ENCODE measurements at regions not wholly inside any gene's neighbourhood (a gene's known extent, or its start where the extent isn't known, plus 50 kb on each side); places are given as distances from the start of the nearest gene placed in this dataset.
A peak's percentile ranks its signal among the peaks of the same experiment; 100 is the strongest.
"Not testable (repeated sequence)": the region's sequence is repeated elsewhere in the genome, so short reads cannot be mapped to it uniquely, and the experiment has no call there.

DNA sequence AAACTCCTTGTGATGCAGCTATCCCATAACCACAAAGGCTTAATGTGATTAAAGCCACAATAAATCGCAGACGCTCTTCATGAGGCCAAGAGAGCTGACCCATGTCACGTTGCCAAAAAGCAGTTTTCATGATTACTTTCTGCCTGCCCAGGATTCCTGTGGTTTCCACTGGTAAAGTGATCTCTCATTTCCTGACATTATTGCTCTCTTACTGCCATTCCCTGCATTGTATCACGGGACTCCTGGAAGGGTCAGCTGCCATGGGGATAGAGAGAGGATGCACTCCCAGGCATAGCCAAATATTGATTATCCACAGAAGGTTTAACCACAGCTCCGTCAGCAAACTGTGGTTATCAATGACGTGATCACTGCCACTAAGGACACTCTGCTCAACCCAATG is 103.8 kb upstream of the SLC1A3 start:
- no peak overlapping the region for H2AK5ac ChIP-seq (ENCODE audit: low read length)
- no peak overlapping the region for H3K4ac ChIP-seq (ENCODE audit: low read depth, low read length)
- H3K79me2 ChIP-seq (ENCODE audit: control insufficient read depth, insufficient read depth, low read length) = no peaks in the 10 kb centered on the region
- H3K79me1 ChIP-seq (ENCODE audit: low read length) = no peaks in the 10 kb centered on the region
- no peak overlapping the region for H4K8ac ChIP-seq (ENCODE audit: low read depth, low read length)
- no peaks in the 10 kb centered on the region for H3K27me3 ChIP-seq (ENCODE audit: insufficient read depth, low read length, poor library complexity)
- H2BK5ac ChIP-seq (ENCODE audit: low read length) = no peak overlapping the region
- H3K4me1 ChIP-seq (ENCODE audit: control insufficient read depth, low read depth, low read length) = no peaks in the 10 kb centered on the region
- no peaks in the 10 kb centered on the region for H3K36me3 ChIP-seq (ENCODE audit: control insufficient read depth, insufficient read depth, low read length)
- H3K23ac ChIP-seq (ENCODE audit: low read length) = no peak overlapping the region
- H3K18ac ChIP-seq (ENCODE audit: low read length) = no peak overlapping the region
- no peak overlapping the region for H2BK120ac ChIP-seq (ENCODE audit: low read depth, low read length)
- H3K27ac ChIP-seq (ENCODE audit: low read depth, low read length) = no peak overlapping the region
- H3K56ac ChIP-seq (ENCODE audit: low read length) = no peak overlapping the region
- no peak overlapping the region for H3K4me2 ChIP-seq (ENCODE audit: low read length)
- H2BK15ac ChIP-seq (replicated peaks; ENCODE audit: low read depth) = no peak overlapping the region
- no peak overlapping the region for H3K4me3 ChIP-seq (ENCODE audit: low read length)
- DNase-seq = no peak
- H4K5ac ChIP-seq (ENCODE audit: low read length) = no peak overlapping the region
- WGBS (ENCODE audit: extremely low coverage, insufficient coverage, low lambda C conversion rate) = no CpG with 5 or more reads among the region's 6 CpGs
- no peak overlapping the region for H3K9ac ChIP-seq (ENCODE audit: low read length)

DNA sequence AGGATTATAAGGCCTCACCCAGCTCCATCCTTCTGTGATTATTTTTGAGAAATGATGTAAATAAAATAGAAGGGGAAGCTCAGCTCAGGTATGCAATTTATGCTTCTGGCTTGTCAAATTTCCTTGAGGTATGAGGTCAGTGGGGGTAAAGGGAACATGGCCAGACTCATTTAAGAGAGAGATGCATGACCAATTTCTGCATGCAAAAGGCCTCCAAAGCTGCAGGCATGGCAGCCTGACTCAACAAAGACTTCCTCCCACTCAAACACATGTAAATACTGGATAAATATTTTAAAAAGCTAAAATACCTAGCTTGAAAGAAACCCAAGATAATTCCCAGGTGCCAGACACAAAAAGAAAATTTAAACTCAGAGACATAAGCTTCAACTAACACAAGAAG is 101.4 kb upstream of the SLC1A3 start:
- Histone ChIP-seq H3K4ac (ENCODE audit: low read depth, low read length) (no peak overlapping the region), H3K4me3 (ENCODE audit: low read length) (no peak overlapping the region)
- DNase-seq = no peak

DNA sequence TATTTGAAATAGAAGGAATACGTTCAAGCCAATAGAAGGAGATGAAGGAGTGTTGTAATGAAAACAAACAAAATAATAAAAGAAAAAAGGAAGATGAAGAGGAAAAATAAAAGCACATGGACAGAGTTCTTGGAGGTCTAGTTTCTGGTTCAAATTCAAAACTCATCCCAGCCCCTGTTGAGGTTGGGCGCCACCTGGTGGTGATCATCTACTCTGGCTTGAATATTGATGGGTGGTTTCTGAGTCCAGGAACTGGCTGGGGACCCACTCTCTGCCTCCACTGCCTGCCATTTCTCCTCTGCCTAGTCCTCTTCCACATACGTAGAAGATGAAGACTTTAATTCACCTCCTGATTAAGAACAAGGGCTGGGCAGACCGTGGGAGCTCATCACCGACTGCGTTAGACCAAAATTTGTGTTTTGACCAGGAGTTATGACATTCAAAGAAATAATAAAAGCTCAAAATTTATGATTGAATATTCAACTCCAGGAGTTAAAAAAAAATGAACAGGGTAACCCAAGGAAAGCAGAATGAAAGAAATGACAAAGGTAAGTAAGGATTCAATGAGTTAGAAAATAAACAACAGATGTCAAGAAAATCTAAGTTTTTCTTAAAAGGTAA is 99.0 kb upstream of the SLC1A3 start:
- Histone ChIP-seq H3K4me2 (ENCODE audit: low read length) (no peak overlapping the region), H3K79me1 (ENCODE audit: low read length) (no peaks in the 10 kb centered on the region), H3K27ac (ENCODE audit: low read depth, low read length) (no peak overlapping the region), H3K56ac (ENCODE audit: low read length) (no peak overlapping the region), H2BK5ac (ENCODE audit: low read length) (no peak overlapping the region), H3K23ac (ENCODE audit: low read length) (no peak overlapping the region), H3K9ac (ENCODE audit: low read length) (no peak overlapping the region), H3K36me3 (ENCODE audit: control insufficient read depth, insufficient read depth, low read length) (no peaks in the 10 kb centered on the region), H2AK5ac (ENCODE audit: low read length) (no peak overlapping the region), H3K79me2 (ENCODE audit: control insufficient read depth, insufficient read depth, low read length) (no peaks in the 10 kb centered on the region), H3K4ac (ENCODE audit: low read depth, low read length) (no peak overlapping the region), H3K18ac (ENCODE audit: low read length) (no peak overlapping the region), H2BK120ac (ENCODE audit: low read depth, low read length) (no peak overlapping the region), H3K4me3 (ENCODE audit: low read length) (no peak overlapping the region), H4K5ac (ENCODE audit: low read length) (no peak overlapping the region), H3K27me3 (ENCODE audit: insufficient read depth, low read length, poor library complexity) (no peaks in the 10 kb centered on the region), H2BK15ac (replicated peaks; ENCODE audit: low read depth) (no peak overlapping the region), H3K4me1 (ENCODE audit: control insufficient read depth, low read depth, low read length) (no peaks in the 10 kb centered on the region), H4K8ac (ENCODE audit: low read depth, low read length) (no peak overlapping the region)
- DNase-seq = peak; percentile 74
- 100% methylated on average over 1 of the region's 6 CpGs for WGBS (ENCODE audit: extremely low coverage, insufficient coverage, low lambda C conversion rate)

More for the DNA sequence above, 101.4 kb upstream of the SLC1A3 start:
- Histone ChIP-seq H3K4me1 (ENCODE audit: control insufficient read depth, low read depth, low read length) (no peaks in the 10 kb centered on the region), H2BK15ac (replicated peaks; ENCODE audit: low read depth) (peak overlapping the region; percentile 36), H3K79me1 (ENCODE audit: low read length) (no peaks in the 10 kb centered on the region), H3K36me3 (ENCODE audit: control insufficient read depth, insufficient read depth, low read length) (no peaks in the 10 kb centered on the region), H2BK120ac (ENCODE audit: low read depth, low read length) (no peak overlapping the region), H3K23ac (ENCODE audit: low read length) (no peak overlapping the region), H3K4me2 (ENCODE audit: low read length) (no peak overlapping the region), H4K8ac (ENCODE audit: low read depth, low read length) (no peak overlapping the region), H3K56ac (ENCODE audit: low read length) (no peak overlapping the region), H3K27ac (ENCODE audit: low read depth, low read length) (no peak overlapping the region), H3K79me2 (ENCODE audit: control insufficient read depth, insufficient read depth, low read length) (no peaks in the 10 kb centered on the region), H2BK5ac (ENCODE audit: low read length) (no peak overlapping the region), H3K9ac (ENCODE audit: low read length) (no peak overlapping the region), H2AK5ac (ENCODE audit: low read length) (no peak overlapping the region), H4K5ac (ENCODE audit: low read length) (no peak overlapping the region), H3K18ac (ENCODE audit: low read length) (no peak overlapping the region), H3K27me3 (ENCODE audit: insufficient read depth, low read length, poor library complexity) (no peaks in the 10 kb centered on the region)

DNA sequence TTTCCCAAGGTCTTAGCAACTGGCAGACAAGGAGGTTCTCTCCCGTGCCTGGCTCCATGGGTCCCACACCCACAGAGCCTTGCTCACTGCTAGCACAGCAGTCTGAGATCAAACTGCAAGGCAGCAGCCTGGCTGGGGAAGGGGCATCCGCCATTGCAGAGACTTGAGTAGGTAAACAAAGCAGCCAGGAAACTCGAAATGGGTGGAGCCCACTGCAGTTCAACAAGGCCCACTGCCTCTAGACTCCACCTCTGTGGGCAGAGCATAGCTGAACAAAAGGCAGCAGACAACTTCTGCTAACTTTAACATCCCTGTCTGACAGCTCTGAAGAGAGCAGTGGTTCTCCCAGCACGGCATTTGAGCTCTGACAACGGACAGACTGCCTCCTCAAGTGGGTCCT is 98.1 kb upstream of the SLC1A3 start:
- H3K4me2 ChIP-seq (ENCODE audit: low read length); H3K36me3 ChIP-seq (ENCODE audit: control insufficient read depth, insufficient read depth, low read length); H3K23ac ChIP-seq (ENCODE audit: low read length); H3K79me1 ChIP-seq (ENCODE audit: low read length); H2BK15ac ChIP-seq (replicated peaks; ENCODE audit: low read depth); H3K18ac ChIP-seq (ENCODE audit: low read length); DNase-seq; H3K27me3 ChIP-seq (ENCODE audit: insufficient read depth, low read length, poor library complexity); H2BK5ac ChIP-seq (ENCODE audit: low read length); H3K4me1 ChIP-seq (ENCODE audit: control insufficient read depth, low read depth, low read length); H2BK120ac ChIP-seq (ENCODE audit: low read depth, low read length); H4K8ac ChIP-seq (ENCODE audit: low read depth, low read length); H4K5ac ChIP-seq (ENCODE audit: low read length); H3K4me3 ChIP-seq (ENCODE audit: low read length); H3K9ac ChIP-seq (ENCODE audit: low read length); H3K4ac ChIP-seq (ENCODE audit: low read depth, low read length); H3K27ac ChIP-seq (ENCODE audit: low read depth, low read length); H2AK5ac ChIP-seq (ENCODE audit: low read length); H3K79me2 ChIP-seq (ENCODE audit: control insufficient read depth, insufficient read depth, low read length): not testable (repeated sequence)
- no CpG with 5 or more reads among the region's 5 CpGs for WGBS (ENCODE audit: extremely low coverage, insufficient coverage, low lambda C conversion rate)
- peak overlapping the region; percentile 42 for H3K56ac ChIP-seq (ENCODE audit: low read length)

DNA sequence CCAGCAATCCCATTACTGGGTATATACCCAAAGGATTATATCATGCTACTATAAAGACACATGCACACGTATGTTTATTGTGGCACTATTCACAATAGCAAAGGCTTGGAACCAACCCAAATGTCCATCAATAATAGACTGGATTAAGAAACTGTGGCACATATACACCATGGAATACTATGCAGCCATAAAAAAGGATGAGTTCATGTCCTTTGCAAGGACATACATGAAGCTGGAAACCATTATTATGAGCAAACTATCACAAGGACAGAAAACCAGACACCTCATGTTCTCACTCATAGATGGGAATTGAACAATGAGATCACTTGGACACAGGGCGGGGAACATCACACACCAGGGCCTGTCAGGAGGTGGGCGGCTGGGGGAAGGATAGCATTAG is 92.8 kb upstream of the SLC1A3 start:
- H4K8ac ChIP-seq (ENCODE audit: low read depth, low read length); H2BK5ac ChIP-seq (ENCODE audit: low read length); H3K79me1 ChIP-seq (ENCODE audit: low read length); H2BK15ac ChIP-seq (replicated peaks; ENCODE audit: low read depth); H4K5ac ChIP-seq (ENCODE audit: low read length); H2AK5ac ChIP-seq (ENCODE audit: low read length); H3K4ac ChIP-seq (ENCODE audit: low read depth, low read length); H3K79me2 ChIP-seq (ENCODE audit: control insufficient read depth, insufficient read depth, low read length); H3K4me3 ChIP-seq (ENCODE audit: low read length); H3K36me3 ChIP-seq (ENCODE audit: control insufficient read depth, insufficient read depth, low read length); H3K9ac ChIP-seq (ENCODE audit: low read length); H3K56ac ChIP-seq (ENCODE audit: low read length); DNase-seq; H3K27ac ChIP-seq (ENCODE audit: low read depth, low read length); H3K4me1 ChIP-seq (ENCODE audit: control insufficient read depth, low read depth, low read length); H3K18ac ChIP-seq (ENCODE audit: low read length); H3K27me3 ChIP-seq (ENCODE audit: insufficient read depth, low read length, poor library complexity); H2BK120ac ChIP-seq (ENCODE audit: low read depth, low read length); H3K4me2 ChIP-seq (ENCODE audit: low read length); H3K23ac ChIP-seq (ENCODE audit: low read length): not testable (repeated sequence)
- no CpG with 5 or more reads among the region's 3 CpGs for WGBS (ENCODE audit: extremely low coverage, insufficient coverage, low lambda C conversion rate)

DNA sequence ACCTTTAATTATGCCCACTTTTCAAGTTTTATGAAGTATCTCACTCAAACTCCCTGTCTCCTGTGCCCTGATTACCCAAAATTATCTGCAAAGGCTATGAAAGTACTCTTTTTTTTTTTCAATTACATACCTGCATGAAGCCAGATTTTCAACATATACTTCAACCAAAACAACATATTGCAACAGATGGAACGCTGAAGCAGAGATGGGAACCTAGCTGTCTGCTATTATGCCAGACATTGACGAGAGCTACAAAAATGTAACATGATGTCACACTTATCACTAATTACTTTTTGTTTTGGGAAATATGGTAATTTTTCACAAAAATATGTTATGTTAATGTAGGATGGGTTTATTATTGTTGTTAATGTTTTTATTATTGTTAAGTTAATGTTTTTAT is 86.5 kb upstream of the SLC1A3 start:
- Histone ChIP-seq H3K79me2 (ENCODE audit: control insufficient read depth, insufficient read depth, low read length) (no peaks in the 10 kb centered on the region), H3K4me2 (ENCODE audit: low read length) (no peak overlapping the region), H2BK5ac (ENCODE audit: low read length) (no peak overlapping the region), H2AK5ac (ENCODE audit: low read length) (no peak overlapping the region), H2BK15ac (replicated peaks; ENCODE audit: low read depth) (no peak overlapping the region), H3K18ac (ENCODE audit: low read length) (no peak overlapping the region), H2BK120ac (ENCODE audit: low read depth, low read length) (no peak overlapping the region), H3K4ac (ENCODE audit: low read depth, low read length) (no peak overlapping the region), H3K4me3 (ENCODE audit: low read length) (no peak overlapping the region), H3K9ac (ENCODE audit: low read length) (no peak overlapping the region), H4K5ac (ENCODE audit: low read length) (no peak overlapping the region), H3K79me1 (ENCODE audit: low read length) (no peaks in the 10 kb centered on the region), H3K23ac (ENCODE audit: low read length) (no peak overlapping the region), H4K8ac (ENCODE audit: low read depth, low read length) (no peak overlapping the region), H3K36me3 (ENCODE audit: control insufficient read depth, insufficient read depth, low read length) (no peaks in the 10 kb centered on the region), H3K56ac (ENCODE audit: low read length) (no peak overlapping the region), H3K27me3 (ENCODE audit: insufficient read depth, low read length, poor library complexity) (no peaks in the 10 kb centered on the region), H3K27ac (ENCODE audit: low read depth, low read length) (no peak overlapping the region), H3K4me1 (ENCODE audit: control insufficient read depth, low read depth, low read length) (no peaks in the 10 kb centered on the region)
- DNase-seq = no peak
- WGBS (ENCODE audit: extremely low coverage, insufficient coverage, low lambda C conversion rate) = no CpG with 5 or more reads among the region's 2 CpGs

Data from mesendoderm (in vitro differentiated cells).